Dermis blood vessel endothelial cell (primary cell): ENCODE measurements at regions not wholly inside any gene's neighbourhood (a gene's known extent, or its start where the extent isn't known, plus 50 kb on each side); places are given as distances from the start of the nearest gene placed in this dataset.

Experiments
- DNase-seq: peaks from one replicate; pipeline ENCODE4 v3.0.0; 2010

DNA sequence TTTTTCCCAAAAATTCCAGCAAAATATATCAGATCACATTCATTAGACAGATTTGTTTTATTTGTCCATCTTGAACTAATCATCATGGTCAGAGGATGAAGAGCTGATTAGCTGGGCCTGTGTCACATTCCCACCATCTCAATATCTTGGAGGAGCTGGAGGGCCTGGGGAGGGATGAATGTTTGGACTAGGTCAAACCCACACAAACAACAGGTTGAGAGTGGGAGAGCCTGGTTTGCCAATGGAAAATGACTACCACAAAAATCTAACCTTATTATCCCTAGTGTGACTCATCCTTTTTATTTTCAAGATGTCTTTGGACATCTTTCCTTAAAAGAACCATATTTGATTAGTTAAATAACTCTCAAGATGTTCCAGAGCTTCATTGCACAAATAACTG, 242.4 kb downstream of the OGFRL1 start:
- no peak for DNase-seq

DNA sequence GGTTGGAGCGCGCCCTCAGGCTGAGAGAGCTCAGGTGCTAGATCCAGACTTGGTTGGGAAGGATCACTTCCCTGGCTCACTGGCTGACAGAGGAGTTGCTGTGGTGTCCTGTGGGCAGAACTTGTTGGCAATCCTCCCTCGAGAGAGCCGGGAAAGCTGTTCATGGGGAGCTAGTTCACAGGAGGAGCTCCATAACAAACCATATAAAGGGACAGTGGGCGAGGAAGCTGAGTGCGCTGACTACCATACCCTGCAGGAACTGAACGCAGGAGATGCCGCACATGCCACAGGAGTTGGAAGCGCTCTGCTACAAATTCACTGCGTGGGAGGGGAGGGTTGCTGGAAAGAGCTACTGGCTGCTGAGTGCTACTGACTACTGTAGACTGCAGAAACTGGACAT, 243.2 kb downstream of the OGFRL1 start:
- no peak for DNase-seq

DNA sequence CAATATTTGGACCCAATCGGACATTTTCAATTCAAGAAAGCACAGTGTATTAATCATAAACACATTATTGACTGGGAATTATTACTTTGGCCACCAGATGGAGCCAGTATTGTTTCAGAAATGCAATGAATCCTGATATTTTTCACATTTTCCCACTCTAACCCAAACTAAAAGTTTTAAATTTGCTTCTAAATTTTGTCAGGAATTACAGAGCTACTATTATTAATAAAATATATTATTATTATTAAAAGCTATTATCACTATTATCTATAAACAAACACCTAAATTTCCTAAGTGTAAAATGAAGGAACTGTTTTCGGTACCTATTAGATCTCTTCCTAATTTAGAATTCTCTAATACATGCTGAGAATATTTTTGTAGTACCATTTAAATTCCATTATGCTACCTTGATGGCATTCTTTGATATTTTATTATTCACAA, 245.3 kb downstream of the OGFRL1 start:
- DNase-seq: peak; percentile 60

DNA sequence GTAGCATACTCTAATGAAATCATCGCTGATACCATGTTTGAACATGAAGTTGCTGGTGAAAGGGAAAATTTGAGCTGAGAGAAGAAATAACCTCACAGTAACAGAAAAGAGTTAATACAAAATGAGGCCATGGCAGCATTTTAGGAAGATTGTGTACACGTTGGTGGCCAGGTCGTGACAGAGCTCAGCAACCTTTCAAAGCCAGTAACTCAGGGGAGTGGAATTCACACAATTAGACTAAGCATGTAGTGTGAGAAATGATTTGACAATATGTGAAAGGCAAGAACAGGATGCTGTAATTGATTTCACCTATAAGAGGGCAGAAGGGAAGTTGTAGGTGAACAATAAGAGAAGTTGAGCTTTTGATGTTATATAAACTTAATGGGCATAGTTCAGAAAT, 246.3 kb downstream of the OGFRL1 start:
- no peak for DNase-seq

DNA sequence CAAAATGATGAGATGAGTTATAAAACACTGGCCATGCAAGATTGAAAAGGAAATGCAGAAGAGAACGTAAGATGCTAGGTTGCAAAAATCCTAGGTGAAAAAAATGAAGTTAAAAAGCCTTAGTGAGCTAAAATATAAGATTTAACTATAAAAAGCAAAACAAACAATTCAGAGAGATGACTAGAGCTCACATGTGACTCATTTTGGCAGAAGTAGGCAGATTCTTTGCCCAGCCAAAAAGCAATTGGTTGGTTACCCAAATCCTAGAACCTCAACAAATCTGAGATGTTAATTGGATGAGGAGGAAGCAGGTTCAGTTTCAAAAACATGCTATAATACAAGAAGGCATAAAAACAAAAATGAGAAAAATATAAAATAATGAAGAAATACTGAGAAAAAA, 249.1 kb downstream of the OGFRL1 start:
- no peak for DNase-seq

DNA sequence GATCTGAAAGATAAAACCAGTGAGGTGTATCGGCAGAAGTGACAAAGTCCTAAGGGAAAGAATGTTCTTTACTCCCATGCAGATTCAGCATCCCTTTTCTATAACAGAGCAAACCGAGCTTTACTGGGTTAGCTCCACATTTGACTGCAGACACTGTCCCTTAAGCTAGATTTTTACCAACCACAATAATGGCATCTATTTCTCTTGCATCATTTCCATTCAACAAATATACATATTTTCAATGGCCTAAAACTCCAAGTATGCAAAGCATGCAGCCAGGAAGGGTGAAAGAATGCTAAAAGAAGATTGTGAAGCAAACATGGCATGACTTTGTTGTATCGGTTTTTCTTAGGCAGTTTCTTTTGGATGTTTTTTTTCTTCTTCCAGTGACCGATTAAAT, 255.4 kb downstream of the OGFRL1 start:
- DNase-seq: no peak

DNA sequence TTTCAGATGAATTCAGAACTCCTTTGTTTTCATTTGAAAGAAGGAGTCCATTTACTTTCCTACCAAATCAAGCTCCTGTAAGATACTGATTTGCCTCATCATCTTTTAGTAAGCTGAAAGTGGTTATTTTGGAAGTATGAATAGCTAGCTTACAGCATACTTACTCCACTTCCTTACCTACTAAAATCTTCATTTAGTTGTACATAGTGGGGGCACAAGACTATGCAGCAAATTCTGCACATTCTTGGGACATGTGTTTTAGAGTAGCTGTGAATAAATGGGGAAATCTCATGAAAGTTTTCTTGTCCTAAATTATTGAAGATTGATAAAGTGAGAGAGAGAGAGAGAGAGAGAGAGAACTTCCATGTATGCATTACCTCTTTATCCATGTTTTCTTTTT, 256.3 kb downstream of the OGFRL1 start:
- DNase-seq: no peak

DNA sequence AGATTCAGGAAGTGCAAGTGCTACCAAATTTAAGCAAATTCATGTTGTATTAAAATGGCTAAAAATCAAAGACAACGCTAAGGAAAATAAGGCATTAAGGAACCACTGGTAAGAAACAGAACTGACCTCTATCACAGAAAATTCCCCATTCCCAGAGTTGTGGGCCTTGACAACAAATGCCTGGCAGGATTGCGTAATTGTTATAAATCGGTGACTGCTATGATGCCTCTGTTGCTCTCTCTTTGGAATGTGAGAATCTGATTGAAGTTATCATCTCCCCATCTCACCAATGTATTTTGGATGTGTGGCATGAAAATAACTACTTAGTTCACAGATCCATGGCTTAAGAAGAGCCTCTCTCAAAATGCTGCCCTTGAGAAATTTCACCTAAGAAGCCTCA, 257.3 kb downstream of the OGFRL1 start:
- no peak for DNase-seq

DNA sequence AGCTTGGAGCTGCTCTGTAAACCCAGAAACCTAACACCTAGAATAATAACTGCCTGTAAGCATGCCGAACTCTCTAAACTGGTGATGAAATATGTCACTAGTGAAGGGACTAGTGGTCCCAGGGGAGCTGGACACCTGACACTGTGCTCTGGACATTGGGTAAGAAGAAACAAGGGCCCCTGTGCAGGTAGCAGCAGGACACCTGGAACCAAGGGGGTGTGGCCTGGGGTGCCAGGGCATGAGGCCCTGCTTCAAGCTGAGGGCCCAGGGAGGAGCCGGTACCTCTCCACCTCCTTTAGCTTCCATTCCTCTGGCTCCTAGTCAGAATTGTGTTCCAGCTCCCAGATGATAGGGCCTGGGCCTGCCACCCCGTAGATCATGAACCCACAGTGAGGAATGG, 263.2 kb downstream of the OGFRL1 start:
- DNase-seq: no peak

DNA sequence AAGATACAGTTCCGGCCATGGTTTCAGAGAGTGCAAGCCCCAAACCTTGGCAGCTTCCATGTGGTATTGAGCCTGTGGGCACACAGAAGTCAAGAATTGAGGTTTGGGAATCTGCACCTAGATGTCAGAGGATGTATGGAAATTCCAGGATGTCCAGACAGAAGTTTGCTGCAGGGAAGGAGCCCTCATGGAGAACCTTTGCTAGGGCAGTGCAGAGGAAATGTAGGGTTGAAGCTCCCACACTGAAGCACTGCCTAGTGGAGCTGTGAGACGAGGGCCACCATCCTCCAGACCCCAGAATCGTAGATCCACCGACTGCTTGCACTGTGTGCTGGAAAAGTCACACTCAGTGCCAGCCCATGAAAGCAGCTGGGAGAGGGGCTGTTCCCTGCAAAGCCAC, 267.5 kb downstream of the OGFRL1 start:
- no peak for DNase-seq

DNA sequence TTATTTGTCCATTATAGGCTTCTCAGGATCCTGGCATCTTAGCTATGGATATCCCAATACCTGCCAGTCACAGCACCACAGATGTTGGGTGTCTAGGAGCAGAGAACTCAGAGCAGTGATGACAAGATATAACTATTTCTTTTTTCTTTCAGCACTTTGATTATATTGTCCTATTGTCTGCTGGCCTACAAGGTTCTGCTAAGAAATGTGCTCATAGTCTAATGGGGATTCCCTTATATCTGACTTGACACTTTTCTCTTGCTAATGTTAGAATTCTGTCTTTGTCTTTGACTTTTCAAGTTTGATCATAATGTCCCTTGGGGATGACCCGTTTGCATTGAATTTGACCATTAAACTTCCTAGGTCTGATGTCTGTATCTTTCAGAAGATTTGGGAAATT, 270.4 kb downstream of the OGFRL1 start:
- no peak for DNase-seq

DNA sequence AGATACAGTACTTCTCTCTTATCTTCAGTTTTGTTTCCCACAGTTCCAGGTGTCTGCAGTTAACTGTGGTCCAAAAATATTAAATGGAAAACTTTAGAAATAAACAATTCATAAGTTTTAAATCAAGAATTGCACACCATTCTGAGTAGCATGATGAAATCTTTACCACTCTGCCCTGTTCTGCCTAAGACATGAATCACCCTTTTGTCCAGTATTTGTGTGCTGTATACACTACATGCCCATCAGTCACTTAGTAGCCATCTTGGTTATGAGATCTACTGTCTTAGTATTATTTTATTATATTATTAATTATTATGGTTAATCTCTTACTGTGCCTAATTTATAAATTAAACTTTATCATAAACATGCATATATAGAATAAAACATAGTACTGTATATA, 279.0 kb downstream of the OGFRL1 start:
- DNase-seq: no peak

DNA sequence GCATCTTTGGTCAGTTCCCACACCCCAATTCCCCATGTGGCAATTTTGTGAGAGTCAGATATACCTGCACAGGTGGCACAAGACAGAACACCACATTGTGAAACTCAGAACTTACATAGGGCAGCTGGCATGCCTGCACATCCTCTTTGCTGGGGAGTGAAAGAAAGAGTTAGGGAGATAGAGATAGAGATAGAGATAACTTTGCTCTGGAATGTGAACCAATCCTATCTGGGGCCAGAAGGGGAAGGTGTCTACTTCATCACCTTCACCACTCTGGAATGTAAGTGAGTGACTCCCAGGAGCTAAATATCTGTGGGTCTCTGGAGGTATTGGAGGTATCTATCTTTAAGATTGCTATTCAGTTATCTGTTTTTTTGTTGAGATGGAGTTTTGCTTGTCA, 289.2 kb downstream of the OGFRL1 start:
- DNase-seq: no peak

DNA sequence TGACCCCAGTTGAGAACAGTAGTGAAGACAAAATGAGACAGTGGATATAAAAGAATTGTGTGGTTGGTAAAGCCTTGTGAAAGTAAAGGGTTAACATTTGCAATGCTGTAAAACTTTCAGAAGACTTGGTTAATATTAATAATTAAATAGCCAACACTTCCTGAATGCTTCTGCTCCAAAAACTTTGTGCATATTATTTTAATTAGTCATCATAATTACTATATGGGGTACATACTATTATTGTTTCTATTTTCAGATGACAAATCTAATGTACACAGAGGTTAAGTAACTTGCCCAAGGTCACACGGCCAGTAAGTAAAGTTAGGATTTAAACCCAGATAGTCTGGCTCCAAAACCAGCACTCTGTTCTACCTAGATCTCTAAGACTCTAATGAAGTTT, 291.3 kb downstream of the OGFRL1 start:
- DNase-seq: no peak

DNA sequence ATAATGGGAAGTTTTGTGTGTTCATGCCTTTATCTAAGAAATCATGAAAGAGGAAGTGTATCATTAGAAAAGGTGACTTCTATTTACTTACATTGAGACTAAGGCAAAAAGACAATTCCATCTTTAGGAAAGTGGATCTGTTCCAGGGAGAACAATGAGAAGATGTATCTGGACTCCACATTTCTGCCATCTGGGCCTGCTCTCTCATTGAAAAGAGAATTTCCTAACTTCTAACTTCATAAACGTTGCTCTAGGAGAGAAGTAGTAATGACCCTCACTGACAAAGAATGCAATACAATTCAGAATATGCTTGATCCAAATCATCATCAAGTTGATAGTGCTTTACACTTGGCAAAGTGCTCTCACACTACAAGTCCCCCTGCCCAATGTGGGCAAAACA, 294.2 kb downstream of the OGFRL1 start:
- DNase-seq: no peak

DNA sequence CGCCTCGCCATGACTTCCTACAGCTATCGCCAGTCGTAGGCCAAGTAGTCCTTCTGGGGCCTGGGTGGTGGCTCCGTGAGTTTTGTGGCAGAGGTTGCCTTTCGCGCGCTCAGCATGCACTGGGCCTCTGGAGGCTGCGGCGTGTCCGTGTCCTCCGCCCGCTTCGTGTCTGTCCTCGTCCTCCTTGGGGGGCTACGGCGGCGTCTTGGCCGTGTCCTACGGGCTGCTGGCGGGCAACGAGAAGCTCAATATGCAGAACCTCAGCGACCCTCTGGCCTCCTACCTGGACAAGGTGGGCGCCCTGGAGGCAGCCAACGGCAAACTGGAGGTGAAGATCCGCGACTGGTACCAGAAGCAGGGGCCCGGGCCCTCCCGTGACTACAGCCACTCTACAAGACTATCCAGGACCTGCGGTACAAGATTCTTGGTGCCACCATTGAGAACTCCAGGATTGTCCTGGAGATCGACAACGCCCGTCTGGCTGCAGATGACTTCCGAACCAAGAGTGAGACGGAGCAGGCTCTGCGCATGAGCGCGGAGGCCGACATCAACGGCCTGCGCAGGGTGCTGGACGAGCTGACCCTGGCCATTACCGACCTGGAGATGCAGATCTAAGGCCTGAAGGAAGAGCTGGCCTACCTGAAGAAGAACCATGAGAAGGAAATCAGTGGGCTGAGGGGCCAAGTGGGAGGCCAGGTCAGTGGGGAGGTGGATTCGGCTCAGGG, 296.3 kb downstream of the OGFRL1 start:
- DNase-seq: no peak

DNA sequence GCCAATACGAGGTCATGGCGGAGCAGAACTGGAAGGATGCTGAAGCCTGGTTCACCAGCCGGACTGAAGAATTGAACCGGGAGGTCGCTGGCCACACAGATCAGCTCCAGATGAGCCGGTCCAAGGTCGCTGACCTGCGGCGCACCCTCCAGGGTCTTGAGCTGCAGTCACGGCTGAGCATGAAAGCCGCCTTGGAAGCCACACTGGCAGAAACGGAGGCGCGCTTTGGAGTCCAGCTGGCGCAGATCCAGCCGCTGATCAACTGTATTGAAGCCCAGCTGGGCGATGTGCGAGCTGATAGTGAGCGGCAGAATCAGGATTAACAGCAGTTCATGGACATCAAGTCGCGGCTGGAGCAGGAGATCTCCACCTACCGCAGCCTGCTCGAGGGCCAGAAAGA, 296.9 kb downstream of the OGFRL1 start:
- DNase-seq: no peak

DNA sequence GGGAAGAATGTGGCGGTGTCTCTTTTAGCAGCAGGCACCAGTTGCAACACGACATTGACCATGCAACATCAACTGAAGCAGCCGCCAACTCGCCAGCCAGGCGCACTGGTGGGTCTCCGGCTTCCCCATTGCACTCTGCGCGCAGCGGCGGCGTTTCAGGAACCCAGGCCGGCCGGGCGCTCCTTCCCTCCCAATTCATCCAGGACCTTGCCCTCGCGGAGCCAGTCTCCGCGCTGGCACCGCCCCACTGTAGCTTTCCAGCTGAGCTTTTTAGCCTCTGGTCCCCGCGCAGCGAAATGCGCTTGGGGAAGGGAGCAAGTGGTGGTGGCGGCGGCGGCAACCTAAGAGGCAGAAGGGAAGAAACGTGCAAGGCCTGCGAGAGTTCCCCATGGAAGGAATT, 297.9 kb upstream of the RIMS1 start:
- DNase-seq: no peak

DNA sequence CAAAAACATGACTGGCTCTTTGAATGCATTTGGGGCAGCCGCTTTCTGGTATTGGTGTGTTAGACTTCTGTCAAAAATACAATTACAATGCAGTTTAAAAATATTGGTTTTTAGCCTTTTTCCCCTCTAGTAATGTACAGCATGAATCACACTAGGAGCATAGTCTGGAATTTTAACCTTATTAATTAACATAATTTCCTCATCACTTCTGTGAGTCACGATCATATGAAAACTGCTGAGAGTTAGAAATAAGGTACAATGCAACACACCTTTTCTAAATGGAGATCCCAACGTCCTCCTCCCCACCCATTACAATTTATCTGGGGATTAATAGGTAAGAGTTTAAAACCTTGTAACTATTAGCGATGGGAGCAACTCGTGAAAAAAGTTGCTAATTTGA, 297.1 kb upstream of the RIMS1 start:
- no peak for DNase-seq

DNA sequence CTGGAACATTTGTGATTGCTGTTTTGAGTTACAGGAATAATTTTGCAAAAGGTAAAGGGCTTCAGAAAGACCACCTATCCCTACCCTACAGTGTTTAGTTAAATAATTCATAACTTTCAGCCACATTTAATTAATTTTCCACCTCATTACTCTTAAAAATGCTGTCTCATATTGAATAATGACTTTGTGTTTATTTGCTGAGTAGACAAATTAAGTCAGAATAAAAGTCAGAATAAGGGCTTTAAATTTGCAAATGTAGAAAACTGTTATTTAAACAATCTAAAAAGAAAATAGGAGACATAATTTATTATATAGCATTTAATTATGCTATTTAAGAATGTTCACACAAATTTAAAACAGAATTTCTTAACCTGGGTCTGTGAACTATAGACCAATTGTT, 293.7 kb upstream of the RIMS1 start:
- no peak for DNase-seq

DNA sequence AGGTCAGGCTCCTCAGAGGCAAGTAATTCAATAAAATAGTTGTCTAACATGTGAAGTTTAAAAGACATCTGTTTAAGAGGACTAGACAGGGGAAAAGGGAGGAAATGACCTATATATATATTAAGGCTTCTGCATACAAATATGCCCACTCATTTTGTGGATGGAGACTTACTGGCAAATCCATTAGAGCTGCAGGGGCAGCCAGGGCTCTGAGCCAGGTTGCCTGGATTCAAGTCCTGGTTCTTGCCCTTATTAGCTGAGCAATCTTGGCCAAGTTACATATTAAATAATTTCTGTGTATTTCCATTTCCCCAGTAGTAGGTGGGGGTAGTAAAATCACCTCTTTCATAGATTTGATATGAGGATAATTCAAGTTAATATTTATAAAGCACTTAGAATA, 287.0 kb upstream of the RIMS1 start:
- DNase-seq: no peak

DNA sequence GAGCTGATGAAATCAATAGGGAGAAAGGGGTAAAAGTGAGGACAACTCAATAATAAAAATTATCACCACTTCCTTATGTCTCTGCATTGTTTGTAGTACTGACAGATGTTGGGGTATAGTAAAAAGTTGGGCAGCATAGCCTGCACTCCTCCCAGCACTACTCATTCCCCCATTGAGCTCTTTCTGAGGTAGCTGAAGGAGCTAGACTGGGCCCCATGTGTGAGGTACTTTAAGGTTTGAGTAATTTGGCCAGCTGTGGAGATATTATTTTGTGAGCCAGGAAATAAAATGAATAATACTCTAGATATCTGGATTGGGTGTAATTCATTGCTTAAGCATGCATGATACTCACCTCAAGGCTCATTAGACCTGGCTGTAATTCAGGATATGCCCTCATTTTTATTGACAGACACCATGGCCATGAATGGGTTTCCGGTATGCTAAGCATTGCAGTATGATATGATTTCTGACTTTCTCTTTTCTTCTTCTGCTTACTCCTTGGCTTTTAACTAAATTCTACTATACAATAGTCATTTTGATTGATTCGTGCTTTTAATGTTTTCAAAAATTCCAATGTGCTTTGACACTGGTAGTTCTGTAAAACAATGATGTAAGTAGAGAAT, 283.9 kb upstream of the RIMS1 start:
- DNase-seq: no peak

DNA sequence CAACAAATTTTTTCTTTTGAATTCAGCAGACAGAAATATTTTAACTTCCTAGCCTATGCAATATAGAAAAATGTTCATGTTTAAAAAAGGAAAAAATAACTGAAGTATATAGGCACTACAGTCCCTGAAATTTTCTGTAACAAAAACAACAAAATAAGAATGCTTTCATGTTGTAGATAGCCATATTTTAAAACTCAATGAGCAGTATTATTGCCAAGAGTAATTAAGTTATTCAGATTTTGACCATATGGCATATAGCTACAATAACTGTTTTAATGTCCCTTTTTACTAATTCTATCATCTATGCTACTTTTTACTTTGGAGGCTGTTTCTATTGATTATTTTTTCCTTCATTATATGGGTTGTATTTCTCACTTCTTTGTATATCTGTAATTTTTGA, 283.3 kb upstream of the RIMS1 start:
- no peak for DNase-seq

DNA sequence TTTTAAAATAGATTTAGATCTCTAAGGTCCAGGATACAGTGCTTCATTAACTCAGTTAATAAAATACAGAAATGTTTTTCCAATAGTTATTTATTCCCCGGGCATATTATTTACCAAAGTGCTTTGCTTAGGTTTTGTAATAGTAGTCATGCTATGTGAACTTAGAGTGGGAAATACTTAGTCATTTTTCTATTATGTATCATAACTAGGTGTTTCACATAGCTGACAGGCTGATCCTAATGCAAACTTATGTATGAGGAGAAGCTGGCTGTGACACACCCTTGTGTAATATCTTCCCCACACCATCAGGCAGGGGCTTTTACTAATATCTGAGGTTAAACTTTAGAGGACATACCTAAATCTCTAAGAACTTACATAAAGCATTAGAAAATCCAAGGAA, 277.7 kb upstream of the RIMS1 start:
- DNase-seq: no peak

DNA sequence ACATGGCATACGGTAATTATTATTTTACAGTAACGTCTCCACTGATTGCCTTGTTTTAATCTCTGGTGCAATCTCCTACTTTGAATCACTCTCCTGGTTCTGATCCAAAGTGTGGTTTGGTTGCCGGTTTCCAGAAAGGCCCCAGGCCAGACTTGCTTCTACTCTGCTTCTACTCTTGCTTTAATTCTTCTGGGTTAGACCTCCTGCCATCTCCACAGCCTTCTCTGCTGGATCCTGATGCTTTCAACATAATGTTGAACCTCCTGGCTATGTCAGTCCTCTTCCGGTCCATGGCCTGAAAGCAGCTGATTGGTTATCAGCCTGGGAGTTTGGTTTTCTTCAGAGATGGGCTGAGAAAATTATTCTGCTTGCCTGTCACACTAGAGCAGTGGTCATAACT, 266.5 kb upstream of the RIMS1 start:
- no peak for DNase-seq
